CD4-positive, alpha-beta memory T cell (primary cell): ENCODE measurements at regions not wholly inside any gene's neighbourhood (a gene's known extent, or its start where the extent isn't known, plus 50 kb on each side); places are given as distances from the start of the nearest gene placed in this dataset.

ENCODE experiments used
- CTCF ChIA-PET: fragments of 350-600 bp; sonication (Branson Sonifier 250); formaldehyde crosslinking; loops from one replicate; lab custom pipeline; 2021; ENCODE audit warnings: inconsistent platforms; ENCODE audit not compliant: partially characterized antibody; lab: Charles Lee
- POLR2A ChIA-PET: fragments of 350-600 bp; sonication (Branson Sonifier 250); formaldehyde crosslinking; loops from one replicate; lab custom pipeline; 2021; ENCODE audit not compliant: partially characterized antibody; lab: Charles Lee
- DNase-seq, 5 donors: peaks; one replicate each; pipeline versions ENCODE4 v3.0.0 to v3.0.0-alpha.2; 2020 to 2022; ENCODE audit warnings: mixed read lengths in 1 of 5
- H3K27ac ChIP-seq: one replicate; pipeline ENCODE4 v1.7.0; 2013; ENCODE audit warnings: low read depth, low read length
- H3K27me3 ChIP-seq: 2 replicates; pipeline ENCODE4 v1.7.0; 2013; ENCODE audit warnings: mild to moderate bottlenecking, low read length, moderate library complexity; ENCODE audit not compliant: insufficient read depth
- H3K36me3 ChIP-seq: 2 replicates; pipeline ENCODE4 v1.7.0; 2013; ENCODE audit warnings: mild to moderate bottlenecking, low read length, moderate library complexity; ENCODE audit not compliant: insufficient read depth
- H3K4me1 ChIP-seq: 2 replicates; pipeline ENCODE4 v1.7.0; 2013; ENCODE audit warnings: mild to moderate bottlenecking, low read length, moderate library complexity; ENCODE audit not compliant: insufficient read depth
- H3K4me3 ChIP-seq, 2 donors: one replicate each; pipeline ENCODE4 v1.7.0; 2013; ENCODE audit warnings: low read length in 2 of 2, mild to moderate bottlenecking in 1 of 2
- H3K9me3 ChIP-seq, 2 donors: one replicate each; pipeline ENCODE4 v1.7.0; 2013; ENCODE audit warnings: low read length in 2 of 2, control low read depth in 1 of 2; ENCODE audit not compliant: control insufficient read depth in 1 of 2
- H3K27ac Mint-ChIP-seq, 7 donors: one replicate each; pipeline ENCODE4 v1.8.0; 2020 to 2021; ENCODE audit warnings: mixed read lengths in 7 of 7, mild to moderate bottlenecking in 6 of 7, inconsistent platforms in 3 of 7, moderate library complexity in 3 of 7
- H3K27me3 Mint-ChIP-seq, 2 donors: one replicate each; pipeline ENCODE4 v1.8.0; 2020 to 2021; ENCODE audit warnings: mixed read lengths in 2 of 2
- H3K36me3 Mint-ChIP-seq, 2 donors: one replicate each; pipeline ENCODE4 v1.8.0; 2020 to 2021; ENCODE audit warnings: mixed read lengths in 2 of 2, inconsistent platforms in 1 of 2, mild to moderate bottlenecking in 1 of 2
- H3K4me1 Mint-ChIP-seq, 4 donors: one replicate each; pipeline ENCODE4 v1.8.0; 2020 to 2021; ENCODE audit warnings: mixed read lengths in 4 of 4, mild to moderate bottlenecking in 1 of 4
- H3K4me3 Mint-ChIP-seq, 8 donors: one replicate each; pipeline ENCODE4 v1.8.0; 2020 to 2021; ENCODE audit warnings: mixed read lengths in 8 of 8, mild to moderate bottlenecking in 7 of 8, moderate library complexity in 6 of 8, inconsistent platforms in 3 of 8
- H3K9me3 Mint-ChIP-seq, 8 donors: one replicate each; pipeline ENCODE4 v1.8.0; 2020 to 2021; ENCODE audit warnings: mixed read lengths in 8 of 8, mild to moderate bottlenecking in 5 of 8, inconsistent platforms in 3 of 8, moderate library complexity in 1 of 8
- intact Hi-C: fragments of 100-400 bp; cut with micrococcal nuclease; formaldehyde crosslinking; loops from one replicate; pipeline ENCODE4 v1.15.1; 2023

DNA sequence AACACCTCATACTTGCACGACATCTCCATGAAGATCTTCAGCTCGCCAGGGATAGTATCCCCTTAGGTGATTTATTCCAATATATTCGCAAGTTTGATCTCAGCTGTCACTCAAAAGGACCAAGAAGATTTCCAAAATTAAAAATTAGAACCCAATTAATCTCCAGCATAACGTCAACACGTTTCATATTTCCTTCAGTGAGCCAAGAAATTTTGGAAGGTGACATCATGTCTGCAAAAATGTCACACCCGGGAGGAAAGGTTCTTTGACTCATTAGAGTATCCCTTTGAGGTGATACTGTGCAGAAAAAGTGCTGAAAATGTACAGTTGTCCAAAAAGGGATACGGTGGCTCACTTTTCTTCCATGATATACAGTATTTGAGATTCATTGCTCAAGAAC lies 569.6 kb downstream of the EFNB2 start:
- no peaks in the 10 kb centered on the region for H3K36me3 Mint-ChIP-seq
- CTCF ChIA-PET, result no interaction called here

DNA sequence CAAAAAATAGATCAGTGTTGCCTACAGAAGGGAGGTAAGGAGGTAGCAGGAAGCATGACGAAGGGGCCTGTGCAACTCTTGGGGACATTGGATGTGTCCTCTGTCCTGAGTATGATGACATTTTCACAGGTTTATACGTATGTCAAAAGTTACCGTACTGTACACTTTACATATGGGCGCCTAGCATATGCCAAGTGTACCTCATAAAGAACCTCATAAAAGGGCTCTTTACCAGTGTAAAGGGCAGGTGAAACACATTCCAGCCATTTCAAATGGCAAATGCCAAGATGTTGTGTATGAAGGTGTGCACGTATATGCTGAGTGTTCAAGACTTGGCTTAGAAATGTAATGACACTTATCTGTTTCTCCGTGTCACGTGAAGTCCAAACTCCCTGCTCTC lies 573.4 kb downstream of the EFNB2 start:
- no peak overlapping the region for H3K4me3 Mint-ChIP-seq
- H3K36me3 Mint-ChIP-seq, result no peaks in the 10 kb centered on the region
- Histone ChIP-seq H3K36me3 (no peaks in the 10 kb centered on the region), H3K4me3 (no peak overlapping the region), H3K27me3 (no peaks in the 10 kb centered on the region), H3K4me1 (no peaks in the 10 kb centered on the region), H3K9me3 (no peaks in the 10 kb centered on the region), H3K27ac (no peak overlapping the region)
- intact Hi-C loops, result no loop called here
- ChIA-PET CTCF (no interaction called here), POLR2A (no interaction called here)
- no peaks in the 10 kb centered on the region for H3K4me1 Mint-ChIP-seq
- H3K9me3 Mint-ChIP-seq, result no peaks in the 10 kb centered on the region
- DNase-seq, result no peak
- no peaks in the 10 kb centered on the region for H3K27me3 Mint-ChIP-seq
- H3K27ac Mint-ChIP-seq, result no peak overlapping the region

More for the DNA sequence above, 569.6 kb downstream of the EFNB2 start:
- DNase-seq, result no peak
- Mint-ChIP-seq H3K9me3 (no peaks in the 10 kb centered on the region), H3K27me3 (no peaks in the 10 kb centered on the region), H3K4me3 (no peak overlapping the region), H3K27ac (no peak overlapping the region), H3K4me1 (no peaks in the 10 kb centered on the region)
- H3K4me3 ChIP-seq, result no peak overlapping the region
- no peaks in the 10 kb centered on the region for H3K27me3 ChIP-seq
- H3K27ac ChIP-seq, result no peak overlapping the region
- no peaks in the 10 kb centered on the region for H3K4me1 ChIP-seq
- no peaks in the 10 kb centered on the region for H3K9me3 ChIP-seq
- no peaks in the 10 kb centered on the region for H3K36me3 ChIP-seq
- POLR2A ChIA-PET, result no interaction called here
- intact Hi-C loops, result no loop called here

DNA sequence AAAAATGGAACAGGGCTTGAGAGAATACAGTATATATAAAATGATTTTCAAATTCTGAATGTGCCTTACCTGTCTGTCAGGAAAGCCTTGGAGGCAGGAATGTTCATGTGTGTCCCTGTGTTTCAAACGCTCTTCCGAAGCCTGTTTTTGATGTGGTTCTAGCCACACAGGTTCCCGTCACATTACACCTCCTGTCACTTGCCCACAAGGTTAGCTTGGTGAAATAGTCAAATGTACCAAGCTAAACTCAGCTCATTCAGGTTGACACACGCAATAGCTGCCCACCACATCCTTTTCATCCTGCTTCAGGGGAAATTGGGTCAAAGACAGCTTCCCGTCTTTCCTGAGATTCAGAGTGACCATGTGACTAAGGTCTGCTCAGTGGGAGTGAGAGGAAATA lies 574.0 kb downstream of the EFNB2 start:
- Histone ChIP-seq H3K9me3 (no peaks in the 10 kb centered on the region), H3K4me3 (no peak overlapping the region), H3K27ac (no peak overlapping the region), H3K27me3 (no peaks in the 10 kb centered on the region), H3K36me3 (no peaks in the 10 kb centered on the region), H3K4me1 (no peaks in the 10 kb centered on the region)
- H3K9me3 Mint-ChIP-seq, result no peaks in the 10 kb centered on the region
- no peak overlapping the region for H3K27ac Mint-ChIP-seq
- H3K27me3 Mint-ChIP-seq, result no peaks in the 10 kb centered on the region
- H3K36me3 Mint-ChIP-seq, result no peaks in the 10 kb centered on the region
- H3K4me3 Mint-ChIP-seq, result no peak overlapping the region
- DNase-seq, result no peak
- ChIA-PET CTCF (no interaction called here), POLR2A (no interaction called here)
- no peaks in the 10 kb centered on the region for H3K4me1 Mint-ChIP-seq
- intact Hi-C loops, result no loop called here

DNA sequence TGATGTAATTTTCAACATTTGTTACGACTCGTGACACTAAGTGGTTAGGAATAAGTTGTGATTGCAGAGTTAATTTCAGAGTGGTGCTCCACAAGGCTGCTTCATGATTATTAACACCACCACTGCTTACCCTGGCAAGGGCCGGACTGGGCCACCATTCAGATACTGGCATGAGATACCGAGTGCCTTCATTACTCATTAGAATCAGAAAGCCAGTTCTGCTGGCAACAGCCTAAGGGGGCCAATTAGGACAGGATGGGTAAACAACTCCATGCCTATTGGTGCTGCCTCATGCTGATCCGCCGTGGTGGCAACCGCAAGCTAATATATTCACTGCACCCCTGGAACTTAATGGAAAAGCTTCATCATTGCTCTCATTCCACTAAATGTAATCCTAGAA lies 575.1 kb downstream of the EFNB2 start:
- Histone ChIP-seq H3K4me1 (no peaks in the 10 kb centered on the region), H3K36me3 (no peaks in the 10 kb centered on the region), H3K4me3 (no peak overlapping the region), H3K27me3 (no peaks in the 10 kb centered on the region), H3K9me3 (no peaks in the 10 kb centered on the region), H3K27ac (no peak overlapping the region)
- Mint-ChIP-seq H3K4me3 (no peak overlapping the region), H3K27me3 (no peaks in the 10 kb centered on the region), H3K9me3 (no peaks in the 10 kb centered on the region), H3K4me1 (no peaks in the 10 kb centered on the region), H3K27ac (no peak overlapping the region), H3K36me3 (no peaks in the 10 kb centered on the region)
- POLR2A ChIA-PET, result no interaction called here
- DNase-seq, result no peak
- CTCF ChIA-PET, result no interaction called here
- intact Hi-C loops, result no loop called here

DNA sequence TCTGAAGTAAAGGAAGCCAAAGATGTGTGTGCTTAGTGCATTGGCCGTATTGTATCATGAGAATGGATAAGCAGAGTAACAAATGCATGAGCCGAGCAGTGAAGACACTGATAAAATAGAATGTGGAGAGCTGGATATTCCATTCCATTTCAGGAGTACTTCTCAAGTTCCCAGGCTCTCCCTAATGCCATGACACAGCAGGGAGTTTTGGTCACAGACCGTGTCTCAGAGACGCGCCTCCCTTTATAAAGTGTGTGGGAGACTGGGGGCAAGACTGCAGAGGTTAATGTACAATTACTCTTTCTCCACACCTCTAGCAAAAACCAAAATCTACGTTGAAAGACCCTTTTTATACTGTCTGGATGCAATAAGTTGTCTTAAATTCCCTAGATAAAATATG lies 575.6 kb downstream of the EFNB2 start:
- intact Hi-C loops, result no loop called here
- no peak for DNase-seq
- no peak overlapping the region for H3K27ac ChIP-seq
- Mint-ChIP-seq H3K27ac (no peak overlapping the region), H3K27me3 (no peaks in the 10 kb centered on the region), H3K4me3 (no peak overlapping the region), H3K9me3 (no peaks in the 10 kb centered on the region), H3K4me1 (no peaks in the 10 kb centered on the region), H3K36me3 (no peaks in the 10 kb centered on the region)
- ChIA-PET POLR2A (no interaction called here), CTCF (no interaction called here)
- H3K4me1 ChIP-seq, result no peaks in the 10 kb centered on the region
- no peak overlapping the region for H3K4me3 ChIP-seq
- no peaks in the 10 kb centered on the region for H3K36me3 ChIP-seq
- no peaks in the 10 kb centered on the region for H3K9me3 ChIP-seq
- H3K27me3 ChIP-seq, result no peaks in the 10 kb centered on the region

DNA sequence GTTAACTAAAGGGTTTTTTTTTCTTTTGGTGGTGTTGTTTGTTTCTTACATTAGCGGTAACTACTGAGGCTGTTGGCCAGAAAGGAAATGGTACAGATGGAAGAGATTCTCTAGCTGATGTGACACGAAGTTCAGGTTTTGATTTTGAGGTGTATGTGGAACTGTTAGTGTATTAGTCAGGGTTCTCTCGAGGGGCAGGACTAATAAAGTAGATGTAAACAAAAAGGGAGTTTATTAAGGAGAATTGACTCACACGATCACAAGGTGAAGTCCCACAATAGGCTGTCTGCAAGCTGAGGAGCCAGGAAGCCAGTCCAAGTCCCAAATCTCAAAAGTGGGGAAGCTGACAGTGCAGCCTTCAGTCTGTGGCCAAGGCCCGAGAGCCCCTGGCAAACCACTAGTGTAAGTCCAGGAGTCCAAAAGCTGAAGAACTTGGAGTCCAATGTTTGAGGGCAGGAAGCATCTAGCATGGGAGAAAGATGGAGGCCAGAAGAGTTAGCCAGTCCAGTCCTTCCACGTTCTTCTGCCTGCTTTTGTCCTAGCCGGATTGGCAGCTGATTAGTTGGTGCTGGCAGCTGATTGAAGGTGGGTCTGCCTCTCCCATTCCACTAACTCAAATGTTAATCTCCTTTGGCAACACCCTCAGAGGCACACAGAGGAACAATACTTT lies 577.6 kb downstream of the EFNB2 start:
- Mint-ChIP-seq H3K27me3 (no peaks in the 10 kb centered on the region), H3K4me3 (no peak overlapping the region), H3K9me3 (peaks cover 0 to 2% (median 0%) of the 10 kb centered on the region in 8 donors), H3K27ac (no peak overlapping the region), H3K36me3 (no peaks in the 10 kb centered on the region), H3K4me1 (no peaks in the 10 kb centered on the region)
- H3K27me3 ChIP-seq, result no peaks in the 10 kb centered on the region
- H3K9me3 ChIP-seq, result no peaks in the 10 kb centered on the region
- POLR2A ChIA-PET, result no interaction called here
- intact Hi-C loops, result no loop called here
- no peaks in the 10 kb centered on the region for H3K4me1 ChIP-seq
- CTCF ChIA-PET, result no interaction called here
- no peak overlapping the region for H3K4me3 ChIP-seq
- H3K27ac ChIP-seq, result no peak overlapping the region
- no peaks in the 10 kb centered on the region for H3K36me3 ChIP-seq
- no peak for DNase-seq

DNA sequence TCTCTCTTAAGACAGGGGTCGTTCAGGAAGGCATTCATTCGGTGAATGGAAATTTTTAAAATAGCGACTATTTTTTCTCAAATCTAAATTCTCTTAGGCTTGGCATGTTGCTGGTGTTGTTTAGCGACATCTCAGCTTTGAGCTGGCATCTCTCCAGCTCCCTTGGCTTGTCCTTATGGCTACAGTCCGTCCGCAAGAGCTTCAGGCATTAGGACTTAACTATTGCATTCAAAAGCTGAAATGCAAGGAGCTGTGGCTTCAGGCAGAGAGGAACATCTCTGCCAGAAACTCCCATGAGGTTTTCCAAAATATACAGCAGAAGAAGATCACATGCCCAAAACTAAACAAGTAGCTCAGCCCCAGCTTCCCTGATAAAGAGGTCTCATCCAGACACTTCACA lies 578.5 kb downstream of the EFNB2 start:
- Histone ChIP-seq H3K4me3 (no peak overlapping the region), H3K36me3 (no peaks in the 10 kb centered on the region), H3K9me3 (no peaks in the 10 kb centered on the region), H3K27me3 (no peaks in the 10 kb centered on the region), H3K27ac (no peak overlapping the region), H3K4me1 (no peaks in the 10 kb centered on the region)
- H3K4me3 Mint-ChIP-seq, result no peak overlapping the region
- H3K27ac Mint-ChIP-seq, result no peak overlapping the region
- no peaks in the 10 kb centered on the region for H3K36me3 Mint-ChIP-seq
- DNase-seq, result no peak
- ChIA-PET CTCF (no interaction called here), POLR2A (no interaction called here)
- no peaks in the 10 kb centered on the region for H3K4me1 Mint-ChIP-seq
- no peaks in the 10 kb centered on the region for H3K27me3 Mint-ChIP-seq
- peaks cover 0 to 2% (median 0%) of the 10 kb centered on the region in 8 donors for H3K9me3 Mint-ChIP-seq
- intact Hi-C loops, result no loop called here

DNA sequence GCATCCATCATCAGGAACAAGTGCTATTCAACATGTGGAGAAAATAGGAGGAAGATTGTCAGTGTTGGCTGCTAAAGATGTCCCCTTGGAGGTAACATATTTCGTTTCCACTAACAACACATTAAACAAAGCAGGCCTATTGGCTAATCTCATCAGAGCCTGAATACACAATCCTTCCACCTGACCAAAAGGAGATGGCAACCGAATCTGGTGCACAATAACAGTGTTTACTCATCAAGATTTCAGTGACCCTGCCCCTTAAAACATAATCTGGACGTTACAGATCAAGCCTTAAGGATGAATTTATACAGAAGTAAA lies 582.5 kb downstream of the EFNB2 start:
- H3K36me3 Mint-ChIP-seq, result no peaks in the 10 kb centered on the region
- H3K4me1 Mint-ChIP-seq, result no peaks in the 10 kb centered on the region
- no peak overlapping the region for H3K4me3 Mint-ChIP-seq
- POLR2A ChIA-PET, result no interaction called here
- Histone ChIP-seq H3K27ac (no peak overlapping the region), H3K4me1 (no peaks in the 10 kb centered on the region), H3K27me3 (no peaks in the 10 kb centered on the region), H3K9me3 (no peaks in the 10 kb centered on the region), H3K4me3 (no peak overlapping the region), H3K36me3 (no peaks in the 10 kb centered on the region)
- peaks cover 0 to 2% (median 0%) of the 10 kb centered on the region in 8 donors for H3K9me3 Mint-ChIP-seq
- DNase-seq, result no peak
- CTCF ChIA-PET, result no interaction called here
- intact Hi-C loops, result no loop called here
- H3K27ac Mint-ChIP-seq, result no peak overlapping the region
- H3K27me3 Mint-ChIP-seq, result no peaks in the 10 kb centered on the region
